ENCODE measurements at regions not wholly inside any gene's neighbourhood (a gene's known extent, or its start where the extent isn't known, plus 50 kb on each side); places are given as distances from the start of the nearest gene placed in this dataset.

GRCh38 chr2:14396533-14397083 lies 235.9 kb upstream of the LRATD1 start:
- TF ChIP-seq CTCF (conservative IDR thresholded peaks at IDR 0.05): no peak
- TF ChIP-seq ZFX (IDR thresholded peaks at IDR 0.05): no peak
- no peak overlapping the region for H3K27ac ChIP-seq

- no peak overlapping the region for H3K27ac ChIP-seq
- no peak for TF ChIP-seq CTCF (conservative IDR thresholded peaks at IDR 0.05)
- TF ChIP-seq ZFX (IDR thresholded peaks at IDR 0.05): no peak
Observed at GRCh38 chr2:14398641-14399040, 233.9 kb upstream of the LRATD1 start.

- TF ChIP-seq ZFX (IDR thresholded peaks at IDR 0.05) (no peak), CTCF (conservative IDR thresholded peaks at IDR 0.05) (no peak)
- H3K27ac ChIP-seq: no peak overlapping the region
Observed at GRCh38 chr2:14401873-14402272, 230.6 kb upstream of the LRATD1 start.

- TF ChIP-seq CTCF (conservative IDR thresholded peaks at IDR 0.05) (no peak), ZFX (IDR thresholded peaks at IDR 0.05) (no peak)
- H3K27ac ChIP-seq: no peak overlapping the region
Observed at GRCh38 chr2:14408695-14409094, 223.8 kb upstream of the LRATD1 start.

GRCh38 chr2:14417551-14417950 lies 215.0 kb upstream of the LRATD1 start:
- no peak overlapping the region for H3K27ac ChIP-seq
- TF ChIP-seq CTCF (conservative IDR thresholded peaks at IDR 0.05) (no peak), ZFX (IDR thresholded peaks at IDR 0.05) (no peak)

- H3K27ac ChIP-seq: no peak overlapping the region
- TF ChIP-seq CTCF (conservative IDR thresholded peaks at IDR 0.05) (no peak), ZFX (IDR thresholded peaks at IDR 0.05) (no peak)
Observed at GRCh38 chr2:14418115-14418514, 214.4 kb upstream of the LRATD1 start.

GRCh38 chr2:14420851-14421250 lies 211.7 kb upstream of the LRATD1 start:
- no peak for TF ChIP-seq CTCF (conservative IDR thresholded peaks at IDR 0.05)
- no peak for TF ChIP-seq ZFX (IDR thresholded peaks at IDR 0.05)
- H3K27ac ChIP-seq: no peak overlapping the region

Data from C4-2B (cell line).